ENCODE measurements at regions not wholly inside any gene's neighbourhood (a gene's known extent, or its start where the extent isn't known, plus 50 kb on each side); places are given as distances from the start of the nearest gene placed in this dataset.

- no peaks in the 10 kb centered on the region for H4K20me1 ChIP-seq (ENCODE audit: control insufficient read depth, insufficient read depth, low read length, poor library complexity, severe bottlenecking)
- intact Hi-C loops (cut with micrococcal nuclease): no loop called here
- no peaks in the 10 kb centered on the region for H3K9me3 ChIP-seq (ENCODE audit: control extremely low read depth in 1 of 3, control insufficient read depth in 2 of 3, insufficient read depth in 1 of 3, low read length in 2 of 3)
- H3K9ac ChIP-seq (ENCODE audit: low read length): no peak overlapping the region
- no peak overlapping the region for H3K27ac Mint-ChIP-seq
- H3K27me3 Mint-ChIP-seq: peaks cover 10% of the 10 kb centered on the region
- no peaks in the 10 kb centered on the region for H3K36me3 ChIP-seq (replicated peaks in 1 of 2; ENCODE audit: control extremely low read depth in 1 of 2, control insufficient read depth in 1 of 2, extremely low read depth in 1 of 2, insufficient read depth in 2 of 2, low read length in 1 of 2)
- H3K27me3 ChIP-seq (replicated peaks in 1 of 4; ENCODE audit: control extremely low read depth in 1 of 4, control insufficient read depth in 3 of 4, insufficient read depth in 4 of 4, low read length in 3 of 4): no peaks in the 10 kb centered on the region
- ChIA-PET CTCF (no interaction called here), POLR2A (no interaction called here)
- no peak for ATAC-seq (ENCODE audit: low read depth)
- H3K9me3 Mint-ChIP-seq (ENCODE audit: insufficient read depth): no peaks in the 10 kb centered on the region
- H3K4me2 ChIP-seq (replicated peaks; ENCODE audit: low read depth, low read length, poor library complexity, severe bottlenecking): no peak overlapping the region
- H3K4me3 Mint-ChIP-seq: no peak overlapping the region
- DNase-seq: no peak
- no peak overlapping the region for H3K27ac ChIP-seq (ENCODE audit: low read length in 2 of 2)
- no peak overlapping the region for H3K4me3 ChIP-seq (ENCODE audit: control extremely low read depth in 1 of 5, extremely low read depth in 1 of 5, insufficient read depth in 1 of 5, low read depth in 2 of 5, low read length in 4 of 5)
- TF ChIP-seq CTCF (IDR thresholded peaks at IDR 0.05): no peak
- H3K4me1 ChIP-seq (ENCODE audit: control insufficient read depth in 2 of 2, insufficient read depth in 2 of 2, low read length in 2 of 2): no peaks in the 10 kb centered on the region
- 100% methylated on average over 2 of the region's 4 CpGs for WGBS (ENCODE audit: insufficient coverage)
- no peak overlapping the region for H2AFZ ChIP-seq (ENCODE audit: insufficient read depth, low read depth, low read length, poor library complexity, severe bottlenecking)
- no peaks in the 10 kb centered on the region for H3K4me1 Mint-ChIP-seq
- H3K79me2 ChIP-seq (ENCODE audit: control insufficient read depth, insufficient read depth, low read length): no peaks in the 10 kb centered on the region
Measured at GRCh38 chr2:18049325-18049724, 170.9 kb downstream of the KCNS3 start.

GRCh38 chr2:18047896-18048657 is 169.6 kb downstream of the KCNS3 start:
- no peak overlapping the region for H3K4me3 Mint-ChIP-seq
- no peaks in the 10 kb centered on the region for H3K4me1 ChIP-seq (ENCODE audit: control insufficient read depth in 2 of 2, insufficient read depth in 2 of 2, low read length in 2 of 2)
- no peaks in the 10 kb centered on the region for H3K4me1 Mint-ChIP-seq
- no peaks in the 10 kb centered on the region for H3K36me3 ChIP-seq (replicated peaks in 1 of 2; ENCODE audit: control extremely low read depth in 1 of 2, control insufficient read depth in 1 of 2, extremely low read depth in 1 of 2, insufficient read depth in 2 of 2, low read length in 1 of 2)
- CTCF ChIA-PET: no interaction called here
- DNase-seq (no peak), ATAC-seq (ENCODE audit: low read depth) (no peak)
- intact Hi-C loops (cut with micrococcal nuclease): no loop called here
- 87% methylated on average over 5 of the region's 10 CpGs for WGBS (ENCODE audit: insufficient coverage)
- no peaks in the 10 kb centered on the region for H3K9me3 Mint-ChIP-seq (ENCODE audit: insufficient read depth)
- no peak overlapping the region for H3K9ac ChIP-seq (ENCODE audit: low read length)
- H3K27me3 ChIP-seq (replicated peaks in 1 of 4; ENCODE audit: control extremely low read depth in 1 of 4, control insufficient read depth in 3 of 4, insufficient read depth in 4 of 4, low read length in 3 of 4): no peaks in the 10 kb centered on the region
- peaks cover 5% of the 10 kb centered on the region for H3K27me3 Mint-ChIP-seq
- no peaks in the 10 kb centered on the region for H3K79me2 ChIP-seq (ENCODE audit: control insufficient read depth, insufficient read depth, low read length)
- no peaks in the 10 kb centered on the region for H3K9me3 ChIP-seq (ENCODE audit: control extremely low read depth in 1 of 3, control insufficient read depth in 2 of 3, insufficient read depth in 1 of 3, low read length in 2 of 3)
- TF ChIP-seq EZH2 (IDR thresholded peaks at IDR 0.05; ENCODE audit: borderline replicate concordance, insufficient read depth, low read depth, low read length, poor library complexity, severe bottlenecking) (no peak), CTCF (IDR thresholded peaks at IDR 0.05) (no peak)
- H3K4me2 ChIP-seq (replicated peaks; ENCODE audit: low read depth, low read length, poor library complexity, severe bottlenecking): no peak overlapping the region
- H4K20me1 ChIP-seq (ENCODE audit: control insufficient read depth, insufficient read depth, low read length, poor library complexity, severe bottlenecking): no peaks in the 10 kb centered on the region
- no peak overlapping the region for H2AFZ ChIP-seq (ENCODE audit: insufficient read depth, low read depth, low read length, poor library complexity, severe bottlenecking)
- no peak overlapping the region for H3K4me3 ChIP-seq (ENCODE audit: control extremely low read depth in 1 of 5, extremely low read depth in 1 of 5, insufficient read depth in 1 of 5, low read depth in 2 of 5, low read length in 4 of 5)
- no peak overlapping the region for H3K27ac Mint-ChIP-seq
- no peak overlapping the region for H3K27ac ChIP-seq (ENCODE audit: low read length in 2 of 2)
- POLR2A ChIA-PET: no interaction called here

Measured in B cell (primary cell).